Stomach (tissue), 8 donors: ENCODE measurements at regions not wholly inside any gene's neighbourhood (a gene's known extent, or its start where the extent isn't known, plus 50 kb on each side); places are given as distances from the start of the nearest gene placed in this dataset.

Source experiments
- DNase-seq, 2 donors: peaks; one replicate each; pipeline versions ENCODE4 v3.0.0 to v3.0.0-alpha.2; 2013 to 2019
- H3K27ac ChIP-seq, 5 donors: fragments of 200-600 bp in 4 of 5; sonication (generic) in 4 of 5; one replicate each; pipeline ENCODE4 v1.5.1; 2013 to 2019; ENCODE audit warnings: mild to moderate bottlenecking in 1 of 5, moderate library complexity in 1 of 5
- H3K27me3 ChIP-seq, 3 donors: fragments of 200-600 bp; sonication (generic); one replicate each; pipeline ENCODE4 v1.5.1; 2017 to 2019; ENCODE audit warnings: mixed run types in 1 of 3
- H3K36me3 ChIP-seq, 4 donors: fragments of 200-600 bp; sonication (generic); 1 replicate in 3 of 4; 2 replicates in 1 of 4; pipeline ENCODE4 v1.5.1; 2016 to 2019
- H3K4me1 ChIP-seq, 4 donors: fragments of 200-600 bp; sonication (generic); one replicate each; pipeline ENCODE4 v1.5.1; 2016 to 2019
- H3K4me3 ChIP-seq, 4 donors: fragments of 200-600 bp; sonication (generic) in 3 of 4; one replicate each; pipeline ENCODE4 v1.5.1; 2016 to 2019; ENCODE audit warnings: mild to moderate bottlenecking in 1 of 4
- H3K9me3 ChIP-seq, 4 donors: fragments of 200-600 bp; sonication (generic); one replicate each; pipeline ENCODE4 v1.5.1; 2016 to 2019
- CTCF ChIP-seq, 7 experiments: fragments of 450-650 bp in 4 of 7; fragments of 200-600 bp in 3 of 7; sonication (generic) in 3 of 7; IDR thresholded peaks; one replicate each; pipeline ENCODE4 v1.5.1; 2016 to 2019; ENCODE audit warnings: antibody characterized with exemption in 7 of 7, control low read depth in 2 of 7, mild to moderate bottlenecking in 1 of 7
- EP300 ChIP-seq: sonication (generic); formaldehyde crosslinking; IDR thresholded peaks from one replicate; pipeline ENCODE4 v1.6.1; 2017; ENCODE audit warnings: antibody characterized with exemption
- POLR2A ChIP-seq, 4 donors: fragments of 450-650 bp; IDR thresholded peaks; one replicate each; pipeline ENCODE4 v1.6.1; 2016; ENCODE audit warnings: antibody characterized with exemption in 4 of 4, control low read depth in 2 of 4, mild to moderate bottlenecking in 1 of 4, moderate library complexity in 1 of 4
- POLR2AphosphoS5 ChIP-seq, 3 donors: sonication (generic); formaldehyde crosslinking; IDR thresholded peaks; one replicate each; pipeline ENCODE4 v1.6.1; 2016; ENCODE audit warnings: antibody characterized with exemption in 3 of 3
- WGBS, 5 donors: extraction: QIAGEN DNeasy Blood & Tissue Kit in 3 of 5; methylation state at CpG; one replicate each; pipeline versions ENCODE4 v1.1.5 to v1.1.7; 2013 to 2018; 5-methylcytosine and 5-hydroxymethylcytosine counted together
- intact Hi-C: fragments of 100-400 bp; cut with DNase I; formaldehyde crosslinking; loops from one replicate; pipeline ENCODE4 v1.15.1; 2023; ENCODE audit warnings: low total_unique reads
- donor health status: healthy with polysubstance abuse.
- donor health status: Bipolar disorder and iron deficiency.
- donor health status: healthy.

- no peak overlapping the region for H3K27ac ChIP-seq
- intact Hi-C loops: no loop called here
- H3K27me3 ChIP-seq: no peaks in the 10 kb centered on the region
- no peak overlapping the region for H3K4me3 ChIP-seq
- H3K4me1 ChIP-seq: no peaks in the 10 kb centered on the region
- H3K36me3 ChIP-seq: no peaks in the 10 kb centered on the region
- TF ChIP-seq CTCF (IDR thresholded peaks at IDR 0.05) (no peak), POLR2A (IDR thresholded peaks at IDR 0.05) (no peak), POLR2AphosphoS5 (IDR thresholded peaks at IDR 0.05) (no peak), EP300 (no peak)
- no peak for DNase-seq
- WGBS, 5 donors: 85 to 93% (median 87%) methylated on average over 6 to 7 of the region's 7 CpGs
- no peaks in the 10 kb centered on the region for H3K9me3 ChIP-seq
These were observed 97.2 kb upstream of the SPIN1 start for GRCh38 chr9:88291056-88291455.

- intact Hi-C loops: no loop called here
- Histone ChIP-seq H3K27me3 (no peaks in the 10 kb centered on the region), H3K4me3 (no peak overlapping the region), H3K4me1 (no peaks in the 10 kb centered on the region), H3K27ac (no peak overlapping the region), H3K9me3 (no peaks in the 10 kb centered on the region), H3K36me3 (no peaks in the 10 kb centered on the region)
- no peak for DNase-seq
- TF ChIP-seq EP300 (no peak), POLR2A (IDR thresholded peaks at IDR 0.05) (no peak), POLR2AphosphoS5 (IDR thresholded peaks at IDR 0.05) (no peak), CTCF (IDR thresholded peaks at IDR 0.05) (no peak)
- 83 to 91% (median 88%) methylated on average over 8 of the region's 8 CpGs for WGBS, 5 donors
These were observed 98.7 kb upstream of the SPIN1 start for GRCh38 chr9:88289532-88289931.

GRCh38 chr9:88287972-88288371, 100.3 kb upstream of the SPIN1 start:
- no peak for TF ChIP-seq CTCF (IDR thresholded peaks at IDR 0.05)
- no peak for TF ChIP-seq POLR2A (IDR thresholded peaks at IDR 0.05)
- no peak for TF ChIP-seq EP300
- no peak for TF ChIP-seq POLR2AphosphoS5 (IDR thresholded peaks at IDR 0.05)
- WGBS, 5 donors: 81 to 95% (median 86%) methylated on average over 2 of the region's 2 CpGs
- intact Hi-C loops: no loop called here
- Histone ChIP-seq H3K27ac (no peak overlapping the region), H3K27me3 (no peaks in the 10 kb centered on the region), H3K36me3 (no peaks in the 10 kb centered on the region), H3K9me3 (peaks cover 0 to 9% (median 2%) of the 10 kb centered on the region in 4 donors), H3K4me3 (no peak overlapping the region), H3K4me1 (no peaks in the 10 kb centered on the region)
- no peak for DNase-seq

- H3K4me1 ChIP-seq: no peaks in the 10 kb centered on the region
- H3K36me3 ChIP-seq: no peaks in the 10 kb centered on the region
- intact Hi-C loops: no loop called here
- TF ChIP-seq POLR2AphosphoS5 (IDR thresholded peaks at IDR 0.05): no peak
- TF ChIP-seq EP300: no peak
- H3K9me3 ChIP-seq: peaks cover 0 to 9% (median 3%) of the 10 kb centered on the region in 4 donors
- H3K27ac ChIP-seq: no peak overlapping the region
- peak in 1 of 2 donors; percentile 18 for DNase-seq
- H3K4me3 ChIP-seq: no peak overlapping the region
- no peaks in the 10 kb centered on the region for H3K27me3 ChIP-seq
- 55 to 76% (median 65%) methylated on average over 10 of the region's 10 CpGs for WGBS, 5 donors
These were observed 107.3 kb upstream of the SPIN1 start for GRCh38 chr9:88280816-88281382.

GRCh38 chr9:88278036-88278435, 110.2 kb upstream of the SPIN1 start:
- no peak for DNase-seq
- H3K9me3 ChIP-seq: peaks cover 0 to 1% (median 0%) of the 10 kb centered on the region in 4 donors
- H3K27me3 ChIP-seq: no peaks in the 10 kb centered on the region
- H3K4me1 ChIP-seq: no peaks in the 10 kb centered on the region
- no peak overlapping the region for H3K27ac ChIP-seq
- H3K36me3 ChIP-seq: no peaks in the 10 kb centered on the region
- 79 to 87% (median 82%) methylated on average over 10 to 12 of the region's 12 CpGs for WGBS, 5 donors
- intact Hi-C loops: no loop called here
- no peak overlapping the region for H3K4me3 ChIP-seq
- TF ChIP-seq EP300 (no peak), POLR2A (IDR thresholded peaks at IDR 0.05) (no peak), POLR2AphosphoS5 (IDR thresholded peaks at IDR 0.05) (no peak), CTCF (IDR thresholded peaks at IDR 0.05) (no peak)
